ENCODE measurements at regions not wholly inside any gene's neighbourhood (a gene's known extent, or its start where the extent isn't known, plus 50 kb on each side); places are given as distances from the start of the nearest gene placed in this dataset.

DNA sequence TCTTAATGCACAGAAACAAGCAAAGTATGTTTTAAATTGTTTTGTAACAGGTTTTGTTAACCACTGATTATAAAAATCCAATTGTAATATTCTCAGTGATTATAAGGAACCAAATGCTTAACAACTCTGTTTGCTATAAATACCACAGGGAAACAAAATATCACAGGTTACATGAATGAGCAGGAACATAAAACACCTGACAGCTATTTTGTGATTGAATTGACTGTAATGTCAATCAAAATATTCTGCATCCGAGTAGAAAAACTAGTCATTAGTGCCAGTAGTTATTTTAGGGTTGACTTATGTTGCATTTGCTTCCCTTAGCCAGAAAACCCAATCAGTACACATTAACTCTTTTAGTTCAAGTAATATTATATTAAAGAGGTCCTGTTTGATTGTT lies 1707.8 kb upstream of the ACO1 start:
- Mint-ChIP-seq H3K27ac (no peak overlapping the region), H3K9me3 (no peaks in the 10 kb centered on the region), H3K36me3 (ENCODE audit: low read depth) (no peaks in the 10 kb centered on the region), H3K4me1 (ENCODE audit: low read depth) (no peaks in the 10 kb centered on the region), H3K27me3 (ENCODE audit: insufficient read depth) (no peaks in the 10 kb centered on the region), H3K4me3 (no peak overlapping the region)
- no peak for DNase-seq (ENCODE audit: low spot score)
- intact Hi-C loops (cut with micrococcal nuclease): no loop called here

GRCh38 chr9:30677221-30677620 lies 1707.2 kb upstream of the ACO1 start:
- Mint-ChIP-seq H3K9me3 (no peaks in the 10 kb centered on the region), H3K36me3 (ENCODE audit: low read depth) (no peaks in the 10 kb centered on the region), H3K4me1 (ENCODE audit: low read depth) (no peaks in the 10 kb centered on the region), H3K4me3 (no peak overlapping the region), H3K27me3 (ENCODE audit: insufficient read depth) (no peaks in the 10 kb centered on the region), H3K27ac (no peak overlapping the region)
- intact Hi-C loops (cut with micrococcal nuclease): no loop called here
- no peak for DNase-seq (ENCODE audit: low spot score)

DNA sequence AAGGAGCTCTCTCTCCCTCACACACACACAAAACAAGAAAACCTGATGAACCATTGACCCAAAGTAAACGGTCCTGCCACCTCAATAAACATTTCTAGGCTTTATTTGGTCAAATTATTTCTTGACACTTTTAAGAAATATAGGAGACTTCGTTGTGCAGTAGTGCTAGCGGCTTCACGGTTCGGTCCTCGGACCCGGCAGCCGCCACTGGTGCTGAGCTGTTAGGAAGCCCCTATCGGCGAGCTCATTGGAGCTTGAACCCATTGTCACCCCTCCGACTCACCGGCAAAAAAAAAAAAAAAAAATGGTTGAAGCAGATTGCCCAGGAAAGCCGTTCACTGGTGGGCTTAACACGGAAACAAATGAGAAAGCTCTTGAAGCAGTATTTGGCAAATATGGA lies 1695.6 kb upstream of the ACO1 start:
- Mint-ChIP-seq H3K9me3 (no peaks in the 10 kb centered on the region), H3K4me1 (ENCODE audit: low read depth) (no peaks in the 10 kb centered on the region), H3K27me3 (ENCODE audit: insufficient read depth) (no peaks in the 10 kb centered on the region), H3K4me3 (no peak overlapping the region), H3K36me3 (ENCODE audit: low read depth) (no peaks in the 10 kb centered on the region), H3K27ac (no peak overlapping the region)
- intact Hi-C loops (cut with micrococcal nuclease): no loop called here
- no peak for DNase-seq (ENCODE audit: low spot score)

DNA sequence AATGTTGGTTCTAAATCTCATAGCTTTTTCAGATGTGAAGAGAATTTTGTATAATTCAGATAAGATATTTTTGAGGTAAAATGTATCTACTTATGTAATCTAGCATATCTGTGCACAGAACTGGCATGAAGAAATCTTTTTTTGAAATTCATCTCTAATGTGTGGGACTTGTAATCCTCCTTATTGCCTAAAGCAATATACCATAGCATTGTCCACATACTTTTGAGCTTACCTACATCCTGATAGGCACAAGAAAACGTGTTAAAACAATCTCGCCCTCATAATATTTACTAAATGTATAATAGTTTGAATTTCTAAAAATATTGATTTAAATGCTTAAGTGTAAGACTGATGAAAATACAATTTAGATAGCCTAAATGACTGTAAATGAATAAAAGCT lies 1686.5 kb upstream of the ACO1 start:
- no peak for DNase-seq (ENCODE audit: low spot score)
- intact Hi-C loops (cut with micrococcal nuclease): no loop called here
- H3K4me3 Mint-ChIP-seq: no peak overlapping the region
- no peaks in the 10 kb centered on the region for H3K36me3 Mint-ChIP-seq (ENCODE audit: low read depth)
- no peaks in the 10 kb centered on the region for H3K4me1 Mint-ChIP-seq (ENCODE audit: low read depth)
- no peaks in the 10 kb centered on the region for H3K9me3 Mint-ChIP-seq
- H3K27ac Mint-ChIP-seq: no peak overlapping the region
- no peaks in the 10 kb centered on the region for H3K27me3 Mint-ChIP-seq (ENCODE audit: insufficient read depth)

DNA sequence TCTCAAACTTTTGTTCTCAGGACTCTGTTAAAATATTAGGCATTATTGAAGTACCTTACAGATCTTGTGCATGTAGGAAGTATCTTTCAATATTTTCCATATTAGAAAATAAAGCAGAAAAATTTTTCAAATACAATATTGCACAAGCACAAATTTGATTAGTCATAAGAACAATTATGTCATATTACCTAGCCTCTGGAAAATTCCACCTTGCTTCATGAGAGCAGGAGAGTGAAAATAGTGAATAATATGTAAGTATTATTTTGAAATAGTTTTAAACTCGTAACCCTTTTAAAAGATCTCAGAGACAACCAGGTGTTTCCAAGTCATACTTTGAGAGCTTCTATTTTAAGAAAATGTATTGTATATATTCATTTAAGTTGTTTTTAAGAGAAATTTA lies 1672.9 kb upstream of the ACO1 start:
- no peak overlapping the region for H3K27ac Mint-ChIP-seq
- H3K4me3 Mint-ChIP-seq: no peak overlapping the region
- intact Hi-C loops (cut with micrococcal nuclease): no loop called here
- no peaks in the 10 kb centered on the region for H3K9me3 Mint-ChIP-seq
- H3K27me3 Mint-ChIP-seq (ENCODE audit: insufficient read depth): no peaks in the 10 kb centered on the region
- H3K36me3 Mint-ChIP-seq (ENCODE audit: low read depth): no peaks in the 10 kb centered on the region
- H3K4me1 Mint-ChIP-seq (ENCODE audit: low read depth): no peaks in the 10 kb centered on the region
- no peak for DNase-seq (ENCODE audit: low spot score)

DNA sequence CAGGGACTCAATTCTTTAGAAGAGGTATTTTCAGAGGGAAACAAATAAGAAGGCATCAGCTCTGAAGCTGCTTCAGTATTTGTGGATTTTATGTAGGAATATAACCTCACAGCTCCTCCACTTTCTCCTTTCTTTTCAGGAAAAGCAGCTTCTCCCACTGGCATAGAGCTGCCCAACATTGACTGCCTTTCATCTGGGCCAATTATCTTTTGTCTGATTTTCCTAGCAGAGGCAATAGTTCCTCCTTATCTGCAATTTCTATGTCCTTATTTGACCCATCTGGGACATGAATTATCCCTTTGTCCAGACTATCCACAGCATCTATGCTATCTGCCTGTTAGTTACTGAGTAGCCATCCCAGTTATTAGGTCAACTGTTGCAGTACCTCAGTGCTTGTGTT lies 1671.2 kb upstream of the ACO1 start:
- Mint-ChIP-seq H3K4me3 (no peak overlapping the region), H3K27ac (no peak overlapping the region), H3K27me3 (ENCODE audit: insufficient read depth) (no peaks in the 10 kb centered on the region), H3K4me1 (ENCODE audit: low read depth) (no peaks in the 10 kb centered on the region), H3K36me3 (ENCODE audit: low read depth) (no peaks in the 10 kb centered on the region), H3K9me3 (no peaks in the 10 kb centered on the region)
- intact Hi-C loops (cut with micrococcal nuclease): no loop called here
- no peak for DNase-seq (ENCODE audit: low spot score)

- no peaks in the 10 kb centered on the region for H3K36me3 Mint-ChIP-seq (ENCODE audit: low read depth)
- H3K4me3 Mint-ChIP-seq: no peak overlapping the region
- no peaks in the 10 kb centered on the region for H3K27me3 Mint-ChIP-seq (ENCODE audit: insufficient read depth)
- intact Hi-C loops (cut with micrococcal nuclease): no loop called here
- H3K9me3 Mint-ChIP-seq: no peaks in the 10 kb centered on the region
- no peak overlapping the region for H3K27ac Mint-ChIP-seq
- DNase-seq (ENCODE audit: low spot score): no peak
- no peaks in the 10 kb centered on the region for H3K4me1 Mint-ChIP-seq (ENCODE audit: low read depth)
These were observed 1670.1 kb upstream of the ACO1 start for GRCh38 chr9:30714389-30714788.

DNA sequence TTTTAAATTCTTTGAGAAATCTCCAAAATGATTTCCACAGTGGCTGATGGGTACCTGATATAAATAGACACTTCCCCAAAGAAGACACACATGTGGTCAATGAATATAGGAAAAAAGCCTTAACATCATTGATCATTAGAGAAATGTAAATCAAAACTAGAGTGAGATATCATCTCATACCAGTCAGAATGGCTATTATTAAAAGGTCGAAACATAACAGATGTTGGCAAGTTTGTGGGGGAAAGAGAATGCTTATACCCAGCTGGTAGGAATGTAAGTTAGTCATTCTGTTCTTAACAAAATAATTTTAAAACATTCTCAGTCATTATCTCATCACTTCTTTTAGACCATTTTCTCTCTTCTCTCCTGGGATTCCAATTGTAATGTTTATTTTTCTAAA lies 1666.0 kb upstream of the ACO1 start:
- Mint-ChIP-seq H3K4me3 (no peak overlapping the region), H3K9me3 (no peaks in the 10 kb centered on the region), H3K27me3 (ENCODE audit: insufficient read depth) (no peaks in the 10 kb centered on the region), H3K4me1 (ENCODE audit: low read depth) (no peaks in the 10 kb centered on the region), H3K36me3 (ENCODE audit: low read depth) (no peaks in the 10 kb centered on the region), H3K27ac (no peak overlapping the region)
- intact Hi-C loops (cut with micrococcal nuclease): no loop called here
- no peak for DNase-seq (ENCODE audit: low spot score)

- Mint-ChIP-seq H3K27me3 (ENCODE audit: insufficient read depth) (no peaks in the 10 kb centered on the region), H3K27ac (no peak overlapping the region), H3K4me1 (ENCODE audit: low read depth) (no peaks in the 10 kb centered on the region), H3K9me3 (no peaks in the 10 kb centered on the region), H3K4me3 (no peak overlapping the region), H3K36me3 (ENCODE audit: low read depth) (no peaks in the 10 kb centered on the region)
- DNase-seq (ENCODE audit: low spot score): no peak
- intact Hi-C loops (cut with micrococcal nuclease): no loop called here
These were observed 1662.4 kb upstream of the ACO1 start for GRCh38 chr9:30722065-30722464.

- H3K27me3 Mint-ChIP-seq (ENCODE audit: insufficient read depth): no peaks in the 10 kb centered on the region
- no peaks in the 10 kb centered on the region for H3K4me1 Mint-ChIP-seq (ENCODE audit: low read depth)
- H3K27ac Mint-ChIP-seq: no peak overlapping the region
- no peaks in the 10 kb centered on the region for H3K36me3 Mint-ChIP-seq (ENCODE audit: low read depth)
- no peak for DNase-seq (ENCODE audit: low spot score)
- no peak overlapping the region for H3K4me3 Mint-ChIP-seq
- H3K9me3 Mint-ChIP-seq: no peaks in the 10 kb centered on the region
- intact Hi-C loops (cut with micrococcal nuclease): no loop called here
These were observed 1660.8 kb upstream of the ACO1 start for GRCh38 chr9:30723656-30724055.

DNA sequence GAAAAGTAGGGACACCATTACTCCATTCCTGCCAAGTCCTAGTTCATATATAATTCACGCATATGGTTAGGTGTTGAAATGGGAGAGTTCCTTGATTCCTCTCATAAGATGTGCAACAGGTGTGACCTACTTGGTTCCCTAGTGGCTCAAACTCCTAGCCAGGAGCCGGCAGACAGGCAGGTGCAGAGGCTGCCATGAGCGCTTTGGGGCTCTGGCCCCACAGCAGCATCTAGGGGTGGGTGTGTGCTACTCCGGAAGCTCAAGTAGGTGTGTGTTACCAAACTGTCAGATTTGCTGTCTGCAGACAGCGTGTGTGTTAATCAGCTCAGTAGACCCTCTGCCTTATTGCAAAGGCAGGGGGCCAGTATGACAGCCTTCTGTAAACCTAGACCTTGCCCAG lies 1652.4 kb upstream of the ACO1 start:
- H3K36me3 Mint-ChIP-seq (ENCODE audit: low read depth): no peaks in the 10 kb centered on the region
- no peak for DNase-seq (ENCODE audit: low spot score)
- intact Hi-C loops (cut with micrococcal nuclease): no loop called here
- H3K27me3 Mint-ChIP-seq (ENCODE audit: insufficient read depth): no peaks in the 10 kb centered on the region
- no peak overlapping the region for H3K27ac Mint-ChIP-seq
- H3K4me3 Mint-ChIP-seq: no peak overlapping the region
- H3K4me1 Mint-ChIP-seq (ENCODE audit: low read depth): no peaks in the 10 kb centered on the region
- H3K9me3 Mint-ChIP-seq: no peaks in the 10 kb centered on the region

- intact Hi-C loops (cut with micrococcal nuclease): no loop called here
- Mint-ChIP-seq H3K36me3 (ENCODE audit: low read depth) (no peaks in the 10 kb centered on the region), H3K27me3 (ENCODE audit: insufficient read depth) (no peaks in the 10 kb centered on the region), H3K4me1 (ENCODE audit: low read depth) (no peaks in the 10 kb centered on the region), H3K9me3 (no peaks in the 10 kb centered on the region), H3K27ac (no peak overlapping the region), H3K4me3 (no peak overlapping the region)
- no peak for DNase-seq (ENCODE audit: low spot score)
These were observed 1639.6 kb upstream of the ACO1 start for GRCh38 chr9:30744871-30745270.

DNA sequence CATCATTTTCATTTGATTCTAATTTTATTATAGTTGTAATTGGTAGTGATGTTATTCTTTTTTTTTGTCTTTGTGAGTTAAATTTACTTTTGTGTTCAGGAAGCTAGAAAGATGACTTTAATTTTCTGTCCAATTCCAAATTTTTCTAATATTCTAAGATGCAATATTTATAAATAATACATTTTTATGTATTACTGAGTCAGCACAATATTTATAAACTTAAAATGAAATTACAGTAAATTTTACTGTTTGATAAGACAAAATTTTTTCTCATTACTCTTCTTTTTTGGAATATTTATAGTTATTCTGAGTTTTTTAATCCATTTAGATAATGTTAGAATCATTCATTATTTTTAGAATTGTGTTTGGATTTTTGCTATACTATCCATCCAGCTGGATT lies 1637.9 kb upstream of the ACO1 start:
- no peaks in the 10 kb centered on the region for H3K36me3 Mint-ChIP-seq (ENCODE audit: low read depth)
- no peak for DNase-seq (ENCODE audit: low spot score)
- H3K9me3 Mint-ChIP-seq: no peaks in the 10 kb centered on the region
- no peak overlapping the region for H3K27ac Mint-ChIP-seq
- H3K4me3 Mint-ChIP-seq: no peak overlapping the region
- no peaks in the 10 kb centered on the region for H3K4me1 Mint-ChIP-seq (ENCODE audit: low read depth)
- intact Hi-C loops (cut with micrococcal nuclease): no loop called here
- no peaks in the 10 kb centered on the region for H3K27me3 Mint-ChIP-seq (ENCODE audit: insufficient read depth)

- Mint-ChIP-seq H3K4me3 (no peak overlapping the region), H3K27ac (no peak overlapping the region), H3K9me3 (no peaks in the 10 kb centered on the region), H3K36me3 (ENCODE audit: low read depth) (no peaks in the 10 kb centered on the region), H3K4me1 (ENCODE audit: low read depth) (no peaks in the 10 kb centered on the region), H3K27me3 (ENCODE audit: insufficient read depth) (no peaks in the 10 kb centered on the region)
- DNase-seq (ENCODE audit: low spot score): no peak
- intact Hi-C loops (cut with micrococcal nuclease): no loop called here
These were observed 1626.7 kb upstream of the ACO1 start for GRCh38 chr9:30757723-30758122.
